Immature natural killer cell (primary cell): ENCODE measurements at regions not wholly inside any gene's neighbourhood (a gene's known extent, or its start where the extent isn't known, plus 50 kb on each side); places are given as distances from the start of the nearest gene placed in this dataset.

Source experiments
- DNase-seq, 3 donors: peaks; one replicate each; pipeline ENCODE4 v3.0.0; 2022; ENCODE audit warnings: mixed read lengths in 1 of 3
- H3K27ac Mint-ChIP-seq, 6 donors: one replicate each; pipeline ENCODE4 v1.8.0; 2020; ENCODE audit warnings: mixed read lengths in 6 of 6, mild to moderate bottlenecking in 5 of 6, inconsistent platforms in 4 of 6, moderate library complexity in 3 of 6
- H3K27me3 Mint-ChIP-seq, 3 donors: one replicate each; pipeline ENCODE4 v1.8.0; 2020 to 2021; ENCODE audit warnings: low read depth in 3 of 3, mild to moderate bottlenecking in 3 of 3, mixed read lengths in 3 of 3, moderate library complexity in 3 of 3, inconsistent platforms in 1 of 3
- H3K36me3 Mint-ChIP-seq, 3 donors: one replicate each; pipeline ENCODE4 v1.8.0; 2020; ENCODE audit warnings: mixed read lengths in 3 of 3, inconsistent platforms in 2 of 3, mild to moderate bottlenecking in 2 of 3
- H3K4me1 Mint-ChIP-seq, 2 donors: one replicate each; pipeline ENCODE4 v1.8.0; 2020; ENCODE audit warnings: inconsistent platforms in 2 of 2, mild to moderate bottlenecking in 2 of 2, mixed read lengths in 2 of 2, moderate library complexity in 1 of 2
- H3K4me3 Mint-ChIP-seq, 5 donors: one replicate each; pipeline ENCODE4 v1.8.0; 2020; ENCODE audit warnings: mild to moderate bottlenecking in 5 of 5, mixed read lengths in 5 of 5, inconsistent platforms in 3 of 5, moderate library complexity in 3 of 5
- H3K9me3 Mint-ChIP-seq, 6 donors: one replicate each; pipeline ENCODE4 v1.8.0; 2020; ENCODE audit warnings: mild to moderate bottlenecking in 6 of 6, mixed read lengths in 6 of 6, inconsistent platforms in 4 of 6, moderate library complexity in 3 of 6

GRCh38 chrY:12598783-12599182 is 102.2 kb upstream of the USP9Y start:
- Mint-ChIP-seq H3K4me1 (no peaks in the 10 kb centered on the region), H3K9me3 (peaks cover 0 to 2% (median 0%) of the 10 kb centered on the region in 6 donors), H3K27ac (no peak overlapping the region), H3K27me3 (peaks cover 0 to 2% (median 0%) of the 10 kb centered on the region in 3 donors), H3K4me3 (peak overlapping the region in 1 of 5 donors; percentile 22), H3K36me3 (peaks cover 0 to 9% (median 0%) of the 10 kb centered on the region in 3 donors)
- DNase-seq: no peak

DNA sequence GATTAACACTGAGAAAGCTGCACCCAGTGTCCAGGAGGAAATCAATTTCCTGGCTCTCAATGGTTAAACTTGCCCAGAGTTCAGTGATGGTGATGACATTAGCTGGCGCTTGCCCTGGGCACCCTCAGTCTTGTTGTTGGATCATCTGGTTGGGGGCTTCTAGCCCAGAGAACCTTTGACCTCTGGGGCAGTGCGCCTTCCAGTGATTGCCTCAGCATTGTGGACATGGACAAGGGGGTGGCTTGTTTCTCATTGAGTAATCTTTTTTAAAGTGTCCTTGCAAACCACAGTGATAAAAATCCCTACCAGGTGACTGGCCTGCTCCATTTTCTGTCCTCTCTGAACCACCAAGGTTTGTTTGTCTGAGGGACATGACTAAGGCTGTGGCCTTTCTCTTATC is 95.6 kb upstream of the USP9Y start:
- no peak overlapping the region for H3K4me3 Mint-ChIP-seq
- H3K4me1 Mint-ChIP-seq: no peaks in the 10 kb centered on the region
- no peaks in the 10 kb centered on the region for H3K27me3 Mint-ChIP-seq
- no peak overlapping the region for H3K27ac Mint-ChIP-seq
- no peaks in the 10 kb centered on the region for H3K36me3 Mint-ChIP-seq
- DNase-seq: no peak
- peaks cover 0 to 1% (median 0%) of the 10 kb centered on the region in 6 donors for H3K9me3 Mint-ChIP-seq

GRCh38 chrY:12610861-12611260 is 90.2 kb upstream of the USP9Y start:
- H3K36me3 Mint-ChIP-seq: peaks cover 0 to 8% (median 0%) of the 10 kb centered on the region in 3 donors
- H3K9me3 Mint-ChIP-seq: peaks cover 0 to 14% (median 0%) of the 10 kb centered on the region in 6 donors
- no peaks in the 10 kb centered on the region for H3K4me1 Mint-ChIP-seq
- H3K4me3 Mint-ChIP-seq: no peak overlapping the region
- peaks cover 0 to 3% (median 0%) of the 10 kb centered on the region in 3 donors for H3K27me3 Mint-ChIP-seq
- no peak overlapping the region for H3K27ac Mint-ChIP-seq
- no peak for DNase-seq

DNA sequence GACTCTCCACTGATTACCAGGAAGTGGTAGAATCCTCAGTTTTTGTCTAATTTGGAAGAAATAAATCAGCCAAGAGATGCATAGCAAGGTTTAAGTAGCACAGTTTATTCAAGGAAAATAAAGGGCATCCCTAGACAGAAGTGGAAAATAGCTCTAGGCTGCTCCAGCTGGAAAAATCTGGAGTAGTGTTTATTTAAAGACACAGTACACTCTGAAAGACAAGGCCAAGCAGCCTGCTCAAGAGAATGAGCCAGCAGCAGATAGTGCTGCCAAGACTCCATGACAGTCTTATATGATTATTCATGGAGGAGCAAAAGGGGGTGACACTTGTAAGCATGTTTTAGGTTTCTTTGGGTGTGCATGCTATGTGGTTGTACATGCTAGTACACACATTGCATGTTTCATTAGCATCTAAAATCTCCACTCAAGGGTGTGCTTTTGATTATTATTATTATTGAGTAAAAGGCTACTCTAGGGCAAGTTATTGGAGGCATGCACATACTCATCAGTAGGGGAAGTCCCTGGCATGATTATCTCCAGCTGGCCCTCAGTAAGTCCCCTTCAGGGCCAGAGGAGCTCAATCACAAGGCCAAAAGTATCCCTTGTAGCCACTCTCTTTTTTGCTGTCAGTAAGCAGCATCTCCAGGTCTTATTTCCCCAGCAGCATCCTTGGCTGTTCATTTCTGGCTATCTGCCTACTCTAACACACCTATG is 85.1 kb upstream of the USP9Y start:
- Mint-ChIP-seq H3K27ac (no peak overlapping the region), H3K4me1 (no peaks in the 10 kb centered on the region), H3K36me3 (peaks cover 0 to 8% (median 0%) of the 10 kb centered on the region in 3 donors), H3K4me3 (no peak overlapping the region), H3K27me3 (peaks cover 0 to 3% (median 0%) of the 10 kb centered on the region in 3 donors), H3K9me3 (peaks cover 0 to 12% (median 0%) of the 10 kb centered on the region in 6 donors)
- DNase-seq: no peak

DNA sequence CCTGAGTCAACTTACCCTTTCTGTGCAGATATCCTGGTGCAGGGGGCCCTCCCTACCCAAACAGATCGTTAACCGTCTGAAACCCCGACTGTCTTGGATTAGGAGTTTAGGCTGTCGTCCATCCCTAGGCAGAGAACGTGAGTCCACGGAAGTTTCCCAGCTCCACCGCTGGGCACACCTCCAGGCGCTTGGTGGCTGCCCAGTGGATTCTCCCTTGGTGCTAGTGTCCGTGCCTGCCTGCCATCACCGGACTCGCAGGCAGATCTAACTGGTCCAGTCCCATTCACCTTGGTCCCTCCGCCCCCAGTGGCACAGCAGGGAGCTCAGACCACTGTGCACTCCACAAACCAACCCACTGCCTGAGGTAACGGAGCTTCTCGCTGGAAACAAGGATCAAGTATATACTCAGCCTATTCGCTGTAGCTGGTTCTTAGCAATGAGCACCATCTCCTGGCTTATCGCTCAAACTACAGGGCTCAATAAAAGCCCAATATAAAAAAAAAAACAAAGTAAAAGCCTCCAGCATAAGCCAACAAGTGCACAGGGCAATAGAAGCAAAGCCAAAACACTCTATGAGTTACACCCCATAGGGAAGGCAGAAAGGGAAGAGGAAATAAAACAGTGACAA is 79.5 kb upstream of the USP9Y start:
- no peak overlapping the region for H3K4me3 Mint-ChIP-seq
- peaks cover 0 to 2% (median 0%) of the 10 kb centered on the region in 3 donors for H3K27me3 Mint-ChIP-seq
- H3K36me3 Mint-ChIP-seq: no peaks in the 10 kb centered on the region
- no peaks in the 10 kb centered on the region for H3K9me3 Mint-ChIP-seq
- DNase-seq: no peak
- H3K4me1 Mint-ChIP-seq: no peaks in the 10 kb centered on the region
- no peak overlapping the region for H3K27ac Mint-ChIP-seq

DNA sequence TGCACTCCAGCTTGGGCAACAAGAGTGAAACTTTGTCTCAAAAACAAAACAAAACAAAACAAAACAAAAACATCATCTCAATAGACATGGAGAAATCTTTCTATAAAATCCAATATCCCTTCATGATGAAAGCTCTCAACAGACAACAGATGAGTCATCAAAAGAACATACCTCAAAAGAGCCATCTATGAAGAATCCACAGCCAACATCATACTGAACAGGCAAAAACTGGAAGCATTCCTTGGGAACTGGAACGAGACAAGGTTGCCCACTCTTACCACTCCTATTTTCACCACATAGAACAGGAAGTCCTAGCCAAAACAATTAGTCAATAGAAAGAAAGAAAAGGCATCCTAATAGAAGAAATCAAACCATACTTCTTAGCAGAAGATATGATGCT is 77.8 kb upstream of the USP9Y start:
- Mint-ChIP-seq H3K27ac (no peak overlapping the region), H3K4me3 (no peak overlapping the region), H3K36me3 (no peaks in the 10 kb centered on the region), H3K9me3 (no peaks in the 10 kb centered on the region), H3K4me1 (no peaks in the 10 kb centered on the region), H3K27me3 (peaks cover 0 to 2% (median 0%) of the 10 kb centered on the region in 3 donors)
- no peak for DNase-seq

- DNase-seq: no peak
- no peaks in the 10 kb centered on the region for H3K36me3 Mint-ChIP-seq
- H3K4me3 Mint-ChIP-seq: no peak overlapping the region
- H3K4me1 Mint-ChIP-seq: no peaks in the 10 kb centered on the region
- no peak overlapping the region for H3K27ac Mint-ChIP-seq
- H3K27me3 Mint-ChIP-seq: peaks cover 0 to 8% (median 0%) of the 10 kb centered on the region in 3 donors
- H3K9me3 Mint-ChIP-seq: no peaks in the 10 kb centered on the region
Observed at GRCh38 chrY:12642986-12643385, 58.0 kb upstream of the USP9Y start.

GRCh38 chrY:12643693-12644348 is 57.2 kb upstream of the USP9Y start:
- peaks cover 0 to 12% (median 0%) of the 10 kb centered on the region in 3 donors for H3K27me3 Mint-ChIP-seq
- no peaks in the 10 kb centered on the region for H3K36me3 Mint-ChIP-seq
- H3K4me3 Mint-ChIP-seq: no peak overlapping the region
- no peak overlapping the region for H3K27ac Mint-ChIP-seq
- no peaks in the 10 kb centered on the region for H3K9me3 Mint-ChIP-seq
- no peaks in the 10 kb centered on the region for H3K4me1 Mint-ChIP-seq
- DNase-seq: no peak

- Mint-ChIP-seq H3K27me3 (peaks cover 0 to 6% (median 0%) of the 10 kb centered on the region in 3 donors), H3K4me3 (no peak overlapping the region), H3K9me3 (no peaks in the 10 kb centered on the region), H3K4me1 (no peaks in the 10 kb centered on the region), H3K36me3 (no peaks in the 10 kb centered on the region), H3K27ac (no peak overlapping the region)
- DNase-seq: no peak
Observed at GRCh38 chrY:12651095-12651494, 49.9 kb upstream of the USP9Y start.
